ENCODE measurements at regions not wholly inside any gene's neighbourhood (a gene's known extent, or its start where the extent isn't known, plus 50 kb on each side); places are given as distances from the start of the nearest gene placed in this dataset.
"Not testable (repeated sequence)": the region's sequence is repeated elsewhere in the genome, so short reads cannot be mapped to it uniquely, and the experiment has no call there.

DNA sequence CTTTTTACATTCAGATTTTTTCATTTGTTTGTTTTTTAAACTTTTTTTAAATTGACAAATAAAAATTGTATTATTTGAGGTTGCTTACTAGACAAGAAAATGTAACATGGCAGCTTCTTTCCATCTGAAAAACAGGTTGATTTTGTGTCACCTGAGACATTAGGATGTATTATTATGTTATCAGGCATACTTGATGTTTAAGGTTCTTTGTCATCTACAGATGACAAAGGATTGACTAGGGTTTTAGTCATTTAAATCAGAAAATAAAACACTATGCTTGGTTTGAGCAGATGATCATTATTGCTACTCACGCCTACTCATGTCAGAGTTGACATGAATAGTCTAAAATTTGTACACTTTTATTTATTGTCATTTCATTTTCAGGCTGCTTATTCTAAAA is 1494.5 kb downstream of the SLITRK5 start:
- no peak overlapping the region for H3K4me3 Mint-ChIP-seq
- H3K27ac Mint-ChIP-seq = no peak overlapping the region
- H3K27me3 Mint-ChIP-seq = no peaks in the 10 kb centered on the region
- H3K9me3 Mint-ChIP-seq = peaks cover 7% of the 10 kb centered on the region
- no peaks in the 10 kb centered on the region for H3K36me3 Mint-ChIP-seq (ENCODE audit: low read depth)
- no peak for ATAC-seq (replicated peaks)
- no peaks in the 10 kb centered on the region for H3K4me1 Mint-ChIP-seq

DNA sequence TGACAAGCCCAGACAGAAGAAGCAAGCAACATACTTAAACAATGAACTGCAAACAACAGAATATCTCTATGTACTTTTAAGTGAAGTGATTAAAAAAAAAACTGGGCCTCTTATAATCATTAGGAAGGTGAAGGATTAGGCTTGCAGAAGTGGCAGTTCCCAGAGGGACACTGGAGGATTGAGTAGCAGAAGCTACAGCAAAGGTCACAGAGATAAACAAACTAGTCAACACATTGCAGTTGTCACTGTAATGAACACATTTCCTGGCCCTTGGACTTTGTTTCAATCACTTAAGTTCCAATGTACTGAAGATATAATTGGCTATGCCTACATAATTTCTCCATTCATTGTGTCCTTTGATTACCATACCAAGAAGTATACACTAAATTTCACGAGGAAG is 1498.8 kb downstream of the SLITRK5 start:
- no peak for ATAC-seq (replicated peaks)
- Mint-ChIP-seq H3K4me3 (no peak overlapping the region), H3K36me3 (ENCODE audit: low read depth) (no peaks in the 10 kb centered on the region), H3K9me3 (peaks cover 3% of the 10 kb centered on the region), H3K27me3 (no peaks in the 10 kb centered on the region), H3K4me1 (no peaks in the 10 kb centered on the region), H3K27ac (no peak overlapping the region)

DNA sequence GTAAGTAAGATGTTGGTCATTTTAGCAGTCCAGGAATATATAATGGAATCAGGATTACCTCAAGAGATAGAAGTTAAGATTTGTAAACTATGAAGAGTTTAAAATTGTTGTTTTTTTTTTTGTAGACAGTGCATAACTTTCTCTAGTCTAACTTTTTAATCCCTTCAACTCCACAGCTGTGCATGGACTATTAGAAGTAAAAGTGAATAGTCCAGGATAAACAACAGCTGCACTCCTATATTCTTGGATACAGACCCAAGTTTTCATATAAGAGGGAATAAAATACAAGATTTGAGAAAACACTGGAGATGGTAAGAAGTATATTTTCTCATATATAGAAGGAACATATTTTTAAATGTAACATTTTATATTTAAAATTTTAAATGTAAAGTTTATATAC is 1509.9 kb downstream of the SLITRK5 start:
- Mint-ChIP-seq H3K9me3 (peaks cover 17% of the 10 kb centered on the region), H3K36me3 (ENCODE audit: low read depth) (no peaks in the 10 kb centered on the region)

DNA sequence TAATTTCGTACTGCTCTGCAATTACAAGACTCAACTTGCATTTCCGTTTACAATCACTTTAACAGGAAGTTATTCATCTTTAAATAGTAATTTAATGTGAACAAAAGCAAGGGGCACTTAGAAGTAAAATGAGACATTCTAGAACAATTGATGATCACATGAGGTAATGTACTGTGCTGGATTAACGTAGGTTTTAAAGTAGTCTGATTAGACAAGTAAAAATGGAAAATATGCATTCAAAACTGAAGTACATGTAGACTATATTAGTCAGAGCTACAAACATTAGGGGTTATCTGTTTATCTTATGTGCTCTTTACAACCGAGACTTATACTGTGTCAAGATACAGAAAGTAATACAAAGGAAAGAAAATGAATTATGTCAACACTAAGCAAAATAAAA is 1528.0 kb downstream of the SLITRK5 start:
- Mint-ChIP-seq H3K27me3 (no peaks in the 10 kb centered on the region), H3K27ac (no peak overlapping the region), H3K4me3 (no peak overlapping the region), H3K9me3 (peaks cover 18% of the 10 kb centered on the region), H3K4me1 (no peaks in the 10 kb centered on the region), H3K36me3 (ENCODE audit: low read depth) (no peaks in the 10 kb centered on the region)
- ATAC-seq (replicated peaks) = no peak

More for the DNA sequence above, 1509.9 kb downstream of the SLITRK5 start:
- Mint-ChIP-seq H3K27me3 (no peaks in the 10 kb centered on the region), H3K4me3 (no peak overlapping the region), H3K4me1 (no peaks in the 10 kb centered on the region), H3K27ac (no peak overlapping the region)
- ATAC-seq (replicated peaks) = no peak

DNA sequence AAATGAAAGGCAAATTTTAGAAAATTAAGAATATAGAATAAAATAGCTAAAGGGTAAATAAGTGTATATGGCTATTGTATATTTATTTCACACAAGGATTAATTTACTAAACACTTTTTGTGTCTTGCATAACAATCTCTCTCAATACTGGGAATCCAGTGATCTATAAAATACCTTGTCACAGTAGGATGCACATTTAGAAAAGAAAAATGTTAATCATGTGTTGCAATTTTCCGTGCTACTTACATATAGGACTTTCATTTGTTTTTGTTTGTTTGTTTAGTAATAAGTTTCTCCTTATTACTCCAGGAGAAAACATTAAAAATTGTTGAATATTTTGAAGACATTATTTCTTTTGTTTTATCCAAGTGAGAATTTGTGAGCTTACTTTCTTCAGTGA is 1533.3 kb downstream of the SLITRK5 start:
- Mint-ChIP-seq H3K9me3 (peaks cover 16% of the 10 kb centered on the region), H3K27ac (no peak overlapping the region), H3K4me1 (no peaks in the 10 kb centered on the region), H3K27me3 (no peaks in the 10 kb centered on the region), H3K36me3 (ENCODE audit: low read depth) (no peaks in the 10 kb centered on the region), H3K4me3 (no peak overlapping the region)
- ATAC-seq (replicated peaks) = no peak

DNA sequence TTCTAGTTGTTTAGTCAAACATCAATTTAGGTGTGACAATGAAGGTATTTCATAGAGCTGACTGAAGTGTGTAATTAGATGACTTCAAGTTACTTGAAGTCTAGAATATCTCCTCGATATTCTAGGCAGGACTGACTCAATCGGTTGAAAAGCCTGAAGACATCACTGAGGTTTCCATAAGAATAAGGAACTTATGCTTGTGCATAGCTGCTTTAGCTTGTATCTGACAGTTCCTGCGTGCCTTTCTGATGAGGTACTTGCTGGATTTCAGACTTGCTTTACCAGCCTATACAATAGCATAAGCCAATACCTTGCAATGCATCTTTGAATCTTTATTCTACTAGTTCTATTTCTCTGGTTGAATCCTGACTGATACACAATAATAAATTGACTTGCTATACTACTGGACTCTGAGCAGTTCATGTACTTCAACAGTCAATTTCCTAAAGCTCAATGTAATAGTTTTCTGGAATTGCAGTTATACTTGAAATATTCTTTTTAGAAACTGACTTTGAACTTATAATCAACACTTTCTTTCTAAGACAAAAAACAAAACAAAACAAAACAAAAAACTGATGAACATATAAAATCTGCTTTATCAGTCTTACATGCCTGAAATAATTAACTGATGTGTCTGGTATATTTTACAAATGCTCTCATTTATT is 1534.8 kb downstream of the SLITRK5 start:
- no peaks in the 10 kb centered on the region for H3K27me3 Mint-ChIP-seq
- peaks cover 13% of the 10 kb centered on the region for H3K9me3 Mint-ChIP-seq
- H3K36me3 Mint-ChIP-seq (ENCODE audit: low read depth) = no peaks in the 10 kb centered on the region
- no peak for ATAC-seq (replicated peaks)
- no peaks in the 10 kb centered on the region for H3K4me1 Mint-ChIP-seq
- no peak overlapping the region for H3K27ac Mint-ChIP-seq
- H3K4me3 Mint-ChIP-seq = no peak overlapping the region

DNA sequence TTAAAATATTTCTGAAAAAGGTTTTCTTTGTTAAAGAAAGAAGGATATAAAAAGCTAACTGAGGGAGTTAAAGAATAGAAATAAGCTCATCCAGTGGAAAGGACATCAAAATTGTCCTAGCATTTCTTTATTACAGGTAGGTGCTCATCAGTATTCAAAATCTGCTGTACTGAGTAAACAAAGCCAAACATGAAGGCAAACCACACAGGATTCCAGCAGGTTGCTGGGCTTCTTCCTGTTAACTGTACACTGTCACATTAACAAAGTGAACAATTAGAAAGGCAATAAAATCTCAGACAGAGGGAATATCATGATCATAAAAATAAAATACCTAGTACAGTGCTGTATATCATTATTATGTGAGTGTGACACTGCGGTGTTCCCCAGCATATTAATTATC is 1541.0 kb downstream of the SLITRK5 start:
- ATAC-seq (replicated peaks) = no peak
- Mint-ChIP-seq H3K9me3 (peaks cover 3% of the 10 kb centered on the region), H3K27me3 (no peaks in the 10 kb centered on the region), H3K4me1 (no peaks in the 10 kb centered on the region), H3K36me3 (ENCODE audit: low read depth) (no peaks in the 10 kb centered on the region), H3K27ac (no peak overlapping the region), H3K4me3 (no peak overlapping the region)

DNA sequence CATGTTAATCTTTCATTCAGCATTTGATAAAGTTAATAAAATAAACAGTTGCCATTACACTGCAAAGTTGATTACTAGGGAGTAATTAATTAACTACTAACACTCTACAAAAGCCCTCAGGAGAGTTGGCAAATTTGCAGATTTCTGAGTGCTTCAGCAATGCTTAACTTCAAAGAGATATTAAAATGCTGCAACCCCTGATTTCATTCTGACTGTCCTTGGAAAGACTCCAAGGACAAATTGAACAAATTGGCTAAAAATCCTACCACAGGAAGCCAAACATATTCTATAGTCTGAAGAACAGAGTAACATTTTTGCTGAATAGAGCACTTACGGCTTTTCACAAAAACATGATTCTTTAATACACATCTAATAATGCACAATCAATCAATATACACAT is 1543.0 kb downstream of the SLITRK5 start:
- H3K4me1 Mint-ChIP-seq = no peaks in the 10 kb centered on the region
- no peaks in the 10 kb centered on the region for H3K9me3 Mint-ChIP-seq
- ATAC-seq (replicated peaks) = no peak
- no peaks in the 10 kb centered on the region for H3K27me3 Mint-ChIP-seq
- H3K4me3 Mint-ChIP-seq = no peak overlapping the region
- no peak overlapping the region for H3K27ac Mint-ChIP-seq
- H3K36me3 Mint-ChIP-seq (ENCODE audit: low read depth) = no peaks in the 10 kb centered on the region

DNA sequence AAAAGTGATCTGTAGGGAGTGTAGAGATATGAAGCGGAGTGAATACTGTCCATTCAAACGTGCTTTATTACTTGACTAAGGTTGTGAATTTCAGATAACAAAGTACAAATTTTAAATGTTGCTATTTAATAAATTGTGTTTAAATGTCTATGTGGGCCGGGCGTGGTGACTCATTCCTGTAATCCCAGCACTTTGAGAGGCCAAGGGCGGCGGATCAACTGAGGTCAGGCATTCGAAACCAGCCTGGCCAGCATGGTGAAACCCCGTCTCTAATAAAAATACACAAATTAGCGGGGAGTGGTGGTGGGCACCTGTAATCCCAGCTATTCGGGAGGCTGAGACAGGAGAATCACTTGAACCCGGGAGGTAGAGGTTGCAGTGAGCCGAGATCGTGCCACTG is 1544.1 kb downstream of the SLITRK5 start:
- H3K27ac Mint-ChIP-seq; H3K4me1 Mint-ChIP-seq; H3K4me3 Mint-ChIP-seq; H3K36me3 Mint-ChIP-seq (ENCODE audit: low read depth); H3K27me3 Mint-ChIP-seq; H3K9me3 Mint-ChIP-seq; ATAC-seq (replicated peaks): not testable (repeated sequence)

DNA sequence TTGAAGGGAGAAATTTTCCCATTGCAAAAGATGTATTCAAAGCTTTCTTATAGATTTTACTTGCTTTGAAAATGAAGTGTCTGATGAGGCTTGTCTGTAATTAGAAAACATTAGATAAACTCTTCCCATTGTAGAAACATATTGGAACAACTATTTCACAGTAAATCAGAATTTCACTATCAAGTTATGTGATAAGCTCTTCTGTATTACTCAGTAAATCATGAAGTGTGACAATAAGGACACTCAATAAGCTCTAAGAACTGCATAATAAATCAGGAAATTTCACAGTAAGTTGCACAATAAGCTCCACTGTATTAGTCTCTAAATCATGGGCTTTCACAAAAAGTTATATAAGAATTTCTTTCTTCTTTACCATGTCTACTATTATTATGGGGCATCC is 1546.6 kb downstream of the SLITRK5 start:
- no peaks in the 10 kb centered on the region for H3K27me3 Mint-ChIP-seq
- no peaks in the 10 kb centered on the region for H3K36me3 Mint-ChIP-seq (ENCODE audit: low read depth)
- peaks cover 6% of the 10 kb centered on the region for H3K9me3 Mint-ChIP-seq
- H3K4me1 Mint-ChIP-seq = no peaks in the 10 kb centered on the region
- ATAC-seq (replicated peaks) = no peak
- H3K4me3 Mint-ChIP-seq = no peak overlapping the region
- no peak overlapping the region for H3K27ac Mint-ChIP-seq

DNA sequence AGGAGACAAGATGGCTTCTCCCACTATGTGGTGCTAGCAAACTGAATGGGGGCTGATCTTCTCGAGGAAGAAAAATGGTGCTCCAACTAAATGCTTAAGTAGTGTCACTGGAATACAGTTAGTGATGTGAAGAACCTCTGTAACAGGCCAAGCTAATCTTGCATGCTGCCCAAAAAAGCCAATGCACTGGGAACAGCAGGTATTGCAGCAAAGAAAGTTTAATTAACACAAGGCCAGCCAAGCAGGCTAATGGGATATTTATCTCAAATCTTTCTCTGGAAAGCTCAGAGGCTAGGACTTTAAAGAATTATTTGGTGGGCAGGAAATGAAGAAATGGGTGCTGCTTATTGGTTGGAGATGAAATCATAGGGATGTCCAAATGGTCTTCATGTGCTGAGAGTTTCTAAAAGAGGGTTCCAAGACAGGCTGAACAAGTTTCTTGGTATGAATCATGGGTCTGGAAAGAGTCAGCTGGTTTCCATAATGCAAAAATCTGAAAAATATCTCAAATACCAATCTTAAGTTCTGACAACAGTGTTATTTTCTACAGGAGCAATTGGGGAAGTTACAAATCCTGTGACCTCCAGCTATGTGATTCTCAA is 1550.5 kb downstream of the SLITRK5 start:
- H3K4me1 Mint-ChIP-seq = no peaks in the 10 kb centered on the region
- H3K9me3 Mint-ChIP-seq = peaks cover 10% of the 10 kb centered on the region
- no peaks in the 10 kb centered on the region for H3K36me3 Mint-ChIP-seq (ENCODE audit: low read depth)
- no peaks in the 10 kb centered on the region for H3K27me3 Mint-ChIP-seq
- ATAC-seq (replicated peaks) = no peak
- H3K27ac Mint-ChIP-seq = no peak overlapping the region
- H3K4me3 Mint-ChIP-seq = no peak overlapping the region

DNA sequence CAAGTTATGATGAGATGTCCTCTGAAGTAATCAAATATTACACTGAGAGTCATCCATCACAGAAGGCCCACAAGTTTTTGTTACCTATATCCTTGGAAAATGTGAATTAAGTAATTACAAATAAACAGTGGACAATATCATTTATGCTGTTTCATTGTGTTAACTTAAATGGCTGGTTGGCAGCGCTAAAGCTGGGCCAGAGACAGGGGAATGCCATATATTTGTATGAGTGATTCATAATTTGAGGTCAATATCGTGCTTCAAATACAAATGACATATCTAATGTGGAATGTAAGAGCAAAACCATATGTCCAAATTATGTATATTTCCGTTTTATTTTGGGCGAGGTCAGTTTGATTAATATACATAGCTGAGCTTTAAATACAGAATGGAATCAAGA is 1556.2 kb downstream of the SLITRK5 start:
- Mint-ChIP-seq H3K4me3 (no peak overlapping the region), H3K27ac (no peak overlapping the region)

DNA sequence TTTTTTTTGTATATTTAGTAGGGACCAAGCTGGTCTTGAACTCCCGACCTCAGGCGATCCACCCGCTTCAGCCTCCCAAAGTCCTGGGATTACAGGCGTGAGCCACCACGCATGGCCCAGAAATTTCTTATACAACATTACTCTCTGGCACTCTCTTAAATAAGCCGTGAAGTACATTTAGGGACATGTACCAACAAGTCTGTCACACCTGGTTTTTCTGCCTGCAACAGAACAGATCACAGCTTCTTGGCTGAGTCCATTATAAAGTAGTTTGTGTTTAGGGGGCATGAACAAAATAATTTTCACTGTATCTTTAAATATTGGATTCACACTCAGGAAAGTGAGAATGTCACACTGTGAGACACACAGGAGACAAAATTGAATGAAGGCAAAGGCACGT is 1567.3 kb downstream of the SLITRK5 start:
- no peaks in the 10 kb centered on the region for H3K4me1 Mint-ChIP-seq
- H3K4me3 Mint-ChIP-seq = no peak overlapping the region
- ATAC-seq (replicated peaks) = no peak
- no peaks in the 10 kb centered on the region for H3K36me3 Mint-ChIP-seq (ENCODE audit: low read depth)
- no peak overlapping the region for H3K27ac Mint-ChIP-seq
- H3K27me3 Mint-ChIP-seq = no peaks in the 10 kb centered on the region
- H3K9me3 Mint-ChIP-seq = peaks cover 11% of the 10 kb centered on the region

More for the DNA sequence above, 1556.2 kb downstream of the SLITRK5 start:
- Mint-ChIP-seq H3K9me3 (peaks cover 13% of the 10 kb centered on the region), H3K27me3 (no peaks in the 10 kb centered on the region), H3K4me1 (no peaks in the 10 kb centered on the region), H3K36me3 (ENCODE audit: low read depth) (no peaks in the 10 kb centered on the region)
- no peak for ATAC-seq (replicated peaks)

DNA sequence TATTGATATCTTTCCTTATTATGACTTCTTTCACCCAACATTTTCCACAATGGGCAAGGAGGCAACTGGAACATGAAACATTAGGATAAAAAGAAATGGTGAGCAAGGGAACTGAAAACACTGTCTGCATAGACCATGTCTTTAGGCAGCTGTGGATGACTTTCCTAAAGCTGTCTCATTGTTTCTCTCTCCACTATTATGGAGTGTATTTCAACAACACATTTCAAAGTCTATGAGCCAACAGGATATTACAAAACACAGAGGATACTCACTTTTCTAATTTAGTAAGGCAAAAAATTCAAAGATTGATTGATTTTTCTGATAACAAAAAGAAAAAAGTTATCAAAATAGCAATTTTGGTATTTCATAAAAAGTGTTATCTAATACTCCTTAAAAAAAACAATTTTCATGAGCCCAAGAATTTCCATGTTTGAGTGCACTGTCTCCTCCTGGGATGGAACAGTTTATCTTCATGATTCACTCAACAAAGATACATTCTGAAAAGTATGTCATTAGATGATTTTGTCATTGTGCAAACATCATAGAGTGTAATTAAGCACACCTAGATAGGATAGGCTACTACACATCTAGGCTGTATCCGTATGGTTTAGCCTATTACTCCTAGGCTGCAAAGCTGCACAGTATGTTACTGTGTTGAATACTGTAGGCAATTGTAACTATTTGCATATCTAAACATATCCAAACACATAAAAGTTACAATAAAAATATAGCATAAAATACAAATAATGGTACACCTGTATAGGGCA is 1568.4 kb downstream of the SLITRK5 start:
- no peaks in the 10 kb centered on the region for H3K4me1 Mint-ChIP-seq
- no peaks in the 10 kb centered on the region for H3K36me3 Mint-ChIP-seq (ENCODE audit: low read depth)
- no peaks in the 10 kb centered on the region for H3K27me3 Mint-ChIP-seq
- H3K4me3 Mint-ChIP-seq = no peak overlapping the region
- ATAC-seq (replicated peaks) = no peak
- H3K9me3 Mint-ChIP-seq = peaks cover 11% of the 10 kb centered on the region
- no peak overlapping the region for H3K27ac Mint-ChIP-seq

DNA sequence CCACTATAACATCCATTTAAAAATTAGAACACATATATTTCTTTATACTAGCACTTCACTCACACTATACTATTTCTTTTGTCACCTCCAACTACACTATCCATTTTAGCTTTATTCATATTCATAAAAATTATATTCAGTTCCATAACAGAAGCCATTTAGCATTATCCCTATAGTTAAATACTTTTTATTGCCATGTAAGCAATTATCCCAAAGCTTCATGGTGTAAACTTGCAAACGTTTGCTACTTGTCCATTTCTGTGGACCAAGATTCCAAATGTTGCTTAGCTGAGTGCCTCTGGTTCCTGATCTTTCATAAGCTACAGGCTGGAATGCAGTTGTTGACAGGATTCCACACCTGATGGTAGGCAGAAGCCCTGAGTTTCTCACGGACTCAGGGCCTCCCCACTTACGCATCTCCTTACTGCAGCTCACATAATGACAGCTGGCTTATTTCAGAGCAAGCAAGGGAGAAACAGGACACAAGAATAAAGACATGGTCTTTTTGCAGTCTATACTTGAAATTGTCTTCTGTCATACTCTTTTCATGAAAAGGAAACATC is 1584.8 kb downstream of the SLITRK5 start:
- Mint-ChIP-seq H3K4me1 (no peaks in the 10 kb centered on the region), H3K27ac (no peak overlapping the region), H3K9me3 (peaks cover 12% of the 10 kb centered on the region), H3K4me3 (no peak overlapping the region), H3K36me3 (ENCODE audit: low read depth) (no peaks in the 10 kb centered on the region), H3K27me3 (no peaks in the 10 kb centered on the region)
- no peak for ATAC-seq (replicated peaks)

Measured in activated T-helper 17 cell treated with anti-CD3 and anti-CD28 coated beads, Interleukin-2, amount 50 U/mL, for 72 hours (primary cell).